Osteoblast (primary cell): ENCODE measurements at regions not wholly inside any gene's neighbourhood (a gene's known extent, or its start where the extent isn't known, plus 50 kb on each side); places are given as distances from the start of the nearest gene placed in this dataset.

Experiments used
- DNase-seq: peaks from one replicate; pipeline ENCODE4 v3.0.0; 2011; ENCODE audit warnings: low spot score, mixed read lengths; ENCODE audit not compliant: insufficient read length; ENCODE audit errors: missing footprints
- H2AFZ ChIP-seq: 2 replicates; pipeline ENCODE4 v1.6.0; 2011; ENCODE audit warnings: mild to moderate bottlenecking, low read length
- H3K27ac ChIP-seq: 2 replicates; pipeline ENCODE4 v1.5.1; 2011; ENCODE audit warnings: mild to moderate bottlenecking, low read depth, low read length, moderate library complexity
- H3K27me3 ChIP-seq: 2 replicates; pipeline ENCODE4 v1.6.0; 2012; ENCODE audit warnings: mild to moderate bottlenecking, control low read depth, inconsistent platforms, low read length, moderate library complexity; ENCODE audit not compliant: insufficient read depth
- H3K36me3 ChIP-seq: 2 replicates; pipeline ENCODE4 v1.5.1; 2011; ENCODE audit warnings: mild to moderate bottlenecking, low read length, control low read depth, moderate library complexity; ENCODE audit not compliant: insufficient read depth
- H3K4me1 ChIP-seq: 2 replicates; pipeline ENCODE4 v1.5.1; 2011; ENCODE audit warnings: mild to moderate bottlenecking, low read length, control low read depth, moderate library complexity; ENCODE audit not compliant: insufficient read depth
- H3K4me2 ChIP-seq: 2 replicates; pipeline ENCODE4 v1.6.0; 2011; ENCODE audit warnings: mild to moderate bottlenecking, low read length; ENCODE audit not compliant: insufficient read depth
- H3K4me3 ChIP-seq: fragments of 200-600 bp; sonication (generic); 3 replicates; pipeline ENCODE4 v1.5.1; 2012; ENCODE audit warnings: mild to moderate bottlenecking, low read length, inconsistent platforms; ENCODE audit not compliant: insufficient read depth
- H3K79me2 ChIP-seq: 2 replicates; pipeline ENCODE4 v1.6.0; 2012; ENCODE audit warnings: mild to moderate bottlenecking, low read length, control low read depth, inconsistent platforms; ENCODE audit not compliant: insufficient read depth
- H3K9me3 ChIP-seq: 2 replicates; pipeline ENCODE4 v1.5.1; 2011; ENCODE audit warnings: low read depth, low read length, control low read depth
- H4K20me1 ChIP-seq: 2 replicates; pipeline ENCODE4 v1.6.0; 2012; ENCODE audit warnings: mild to moderate bottlenecking, low read length, control low read depth; ENCODE audit not compliant: insufficient read depth
- TF ChIP-seq, protein P1 (sequence below): IDR thresholded peaks from 2 replicates; pipeline ENCODE4 v1.5.1; 2011; ENCODE audit warnings: mild to moderate bottlenecking, low read depth, low read length, moderate library complexity; ENCODE audit errors: extremely low read depth

DNA sequence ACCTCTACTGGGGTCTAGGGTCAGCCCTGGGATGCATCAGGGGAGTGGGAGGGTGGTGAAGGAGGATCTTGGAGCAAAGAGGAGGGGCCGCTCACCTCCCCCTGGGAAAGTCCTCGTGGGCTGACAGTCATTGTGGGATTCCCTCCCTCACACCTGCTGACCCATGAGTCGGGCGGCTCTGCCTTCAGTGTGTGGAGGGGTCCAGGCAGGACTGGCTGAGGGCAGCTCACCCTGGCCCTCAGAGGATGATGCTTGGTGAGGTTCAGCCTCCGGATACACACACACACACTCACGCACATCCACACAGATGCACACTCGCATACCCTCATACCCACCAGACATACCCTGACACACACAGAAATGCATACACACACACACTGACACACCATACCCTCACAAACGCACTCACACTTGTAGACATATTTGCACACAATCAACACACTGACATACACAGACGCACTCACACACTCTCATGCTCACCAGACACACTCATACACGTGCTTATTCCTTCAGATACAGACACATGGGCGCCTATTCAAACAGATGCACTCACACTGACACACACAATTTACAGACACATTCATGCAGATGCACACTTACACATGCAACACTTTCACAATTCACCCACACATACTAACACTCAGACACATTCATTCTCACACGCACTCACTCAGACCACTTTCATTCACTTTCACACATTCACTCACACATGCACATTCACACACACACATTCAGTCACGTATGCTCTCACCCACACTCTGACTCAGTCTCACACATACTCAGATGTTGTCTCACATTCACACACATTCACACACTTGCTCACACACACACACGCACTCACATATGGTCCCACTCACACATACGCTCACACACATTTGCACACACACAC, 105.1 kb upstream of the RPL38 start:
- H3K4me1 ChIP-seq, result no peaks in the 10 kb centered on the region
- no peak for DNase-seq

DNA sequence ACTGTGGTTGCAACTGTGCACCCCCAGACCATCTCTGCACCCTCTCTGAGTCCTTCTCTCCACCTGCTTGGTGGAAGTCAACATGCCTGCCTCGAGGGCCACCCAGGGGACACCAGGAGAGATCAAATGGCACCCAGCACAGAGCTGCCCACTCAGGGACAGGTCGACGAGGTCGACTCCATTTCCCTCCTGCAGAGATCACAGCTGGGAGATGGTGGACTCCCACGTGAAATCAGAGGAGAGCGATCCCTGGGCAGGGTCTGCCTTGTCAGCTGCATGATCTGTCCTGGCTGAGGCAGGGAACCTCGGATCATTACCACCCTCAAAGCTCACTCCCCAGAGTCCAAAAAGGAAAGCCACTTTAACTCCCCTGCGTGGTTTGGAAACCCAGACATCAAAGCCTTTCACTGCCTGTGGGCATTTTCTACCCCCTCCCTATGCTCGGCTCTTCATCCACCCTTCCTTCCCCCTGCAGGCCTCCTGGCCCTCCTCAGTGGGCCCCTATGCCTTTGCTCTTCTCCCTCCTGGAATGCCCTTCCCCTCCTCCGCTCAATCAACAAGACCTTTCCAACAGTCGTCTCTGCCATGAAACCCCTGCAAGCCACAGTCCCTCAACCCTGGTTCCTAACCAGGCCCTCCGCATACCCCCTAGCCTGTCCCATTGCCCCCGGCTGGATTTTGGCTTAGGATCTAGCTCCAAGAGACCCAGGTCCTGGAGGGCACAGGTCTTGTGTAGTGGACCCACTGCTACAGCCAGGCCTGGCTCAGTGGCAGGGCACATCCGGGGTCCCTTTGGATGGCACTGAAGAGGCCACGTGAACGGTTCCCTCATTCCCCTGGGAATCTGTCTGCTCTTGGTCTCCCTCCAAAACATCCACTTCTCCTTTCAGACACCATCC, 103.8 kb upstream of the RPL38 start:
- no peaks in the 10 kb centered on the region for H3K9me3 ChIP-seq
- TF ChIP-seq, protein P1, sequence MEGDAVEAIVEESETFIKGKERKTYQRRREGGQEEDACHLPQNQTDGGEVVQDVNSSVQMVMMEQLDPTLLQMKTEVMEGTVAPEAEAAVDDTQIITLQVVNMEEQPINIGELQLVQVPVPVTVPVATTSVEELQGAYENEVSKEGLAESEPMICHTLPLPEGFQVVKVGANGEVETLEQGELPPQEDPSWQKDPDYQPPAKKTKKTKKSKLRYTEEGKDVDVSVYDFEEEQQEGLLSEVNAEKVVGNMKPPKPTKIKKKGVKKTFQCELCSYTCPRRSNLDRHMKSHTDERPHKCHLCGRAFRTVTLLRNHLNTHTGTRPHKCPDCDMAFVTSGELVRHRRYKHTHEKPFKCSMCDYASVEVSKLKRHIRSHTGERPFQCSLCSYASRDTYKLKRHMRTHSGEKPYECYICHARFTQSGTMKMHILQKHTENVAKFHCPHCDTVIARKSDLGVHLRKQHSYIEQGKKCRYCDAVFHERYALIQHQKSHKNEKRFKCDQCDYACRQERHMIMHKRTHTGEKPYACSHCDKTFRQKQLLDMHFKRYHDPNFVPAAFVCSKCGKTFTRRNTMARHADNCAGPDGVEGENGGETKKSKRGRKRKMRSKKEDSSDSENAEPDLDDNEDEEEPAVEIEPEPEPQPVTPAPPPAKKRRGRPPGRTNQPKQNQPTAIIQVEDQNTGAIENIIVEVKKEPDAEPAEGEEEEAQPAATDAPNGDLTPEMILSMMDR, result no peak
- no peaks in the 10 kb centered on the region for H3K79me2 ChIP-seq
- H3K4me3 ChIP-seq, result no peak overlapping the region
- no peak overlapping the region for H3K27ac ChIP-seq
- H2AFZ ChIP-seq, result no peak overlapping the region
- no peak overlapping the region for H3K4me2 ChIP-seq
- H3K27me3 ChIP-seq, result no peaks in the 10 kb centered on the region
- no peaks in the 10 kb centered on the region for H3K36me3 ChIP-seq
- no peaks in the 10 kb centered on the region for H3K4me1 ChIP-seq
- no peak for DNase-seq
- no peaks in the 10 kb centered on the region for H4K20me1 ChIP-seq

More for the DNA sequence above, 105.1 kb upstream of the RPL38 start:
- Histone ChIP-seq H2AFZ (no peak overlapping the region), H3K27me3 (no peaks in the 10 kb centered on the region), H4K20me1 (no peaks in the 10 kb centered on the region), H3K9me3 (no peaks in the 10 kb centered on the region), H3K36me3 (no peaks in the 10 kb centered on the region), H3K79me2 (no peaks in the 10 kb centered on the region), H3K27ac (no peak overlapping the region), H3K4me3 (no peak overlapping the region), H3K4me2 (no peak overlapping the region)
- TF ChIP-seq, protein P1, result no peak

DNA sequence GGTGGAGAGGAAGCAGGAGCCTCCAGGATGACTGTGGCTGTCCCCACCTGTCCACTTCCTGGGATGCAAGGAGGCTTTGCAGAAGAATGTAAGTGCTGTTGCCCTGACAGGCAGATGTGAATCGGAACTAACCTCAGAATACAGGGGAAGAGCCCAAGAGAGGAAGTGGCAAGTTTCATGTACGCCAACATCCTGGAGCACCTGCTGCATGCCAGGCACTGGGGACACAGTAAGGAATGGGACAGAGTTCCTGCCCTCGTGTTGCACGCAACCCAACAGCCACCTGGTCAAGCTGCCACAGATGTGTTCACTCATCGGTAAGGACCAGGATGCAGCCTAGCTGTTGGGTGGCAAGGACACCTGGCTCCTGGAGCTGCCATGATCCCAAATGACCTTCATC, 98.6 kb upstream of the RPL38 start:
- H4K20me1 ChIP-seq, result no peaks in the 10 kb centered on the region
- no peaks in the 10 kb centered on the region for H3K4me1 ChIP-seq
- H3K9me3 ChIP-seq, result no peaks in the 10 kb centered on the region
- H3K27me3 ChIP-seq, result no peaks in the 10 kb centered on the region
- no peaks in the 10 kb centered on the region for H3K79me2 ChIP-seq
- no peak overlapping the region for H2AFZ ChIP-seq
- H3K27ac ChIP-seq, result no peak overlapping the region
- no peak overlapping the region for H3K4me3 ChIP-seq
- TF ChIP-seq, protein P1, result no peak
- H3K4me2 ChIP-seq, result no peak overlapping the region
- H3K36me3 ChIP-seq, result no peaks in the 10 kb centered on the region
- no peak for DNase-seq

DNA sequence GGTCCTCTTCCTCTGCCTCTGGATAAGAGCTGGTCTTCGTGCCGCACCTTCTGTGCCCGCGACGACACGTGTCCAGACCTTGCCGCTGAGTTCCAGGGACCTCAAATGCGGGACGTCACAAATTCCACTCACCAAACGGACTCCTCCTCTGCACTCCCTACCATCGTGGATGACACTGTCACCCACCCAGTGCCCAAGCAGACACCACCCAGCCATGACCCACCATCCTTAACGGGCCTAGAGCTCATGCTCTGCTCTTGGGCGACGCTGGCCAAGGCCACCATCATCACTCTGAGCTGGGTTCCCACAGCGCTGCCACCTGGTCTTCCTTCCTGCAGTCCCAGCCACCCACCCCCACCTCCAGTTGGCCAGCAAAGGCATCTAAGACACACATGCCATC, 96.4 kb upstream of the RPL38 start:
- Histone ChIP-seq H3K9me3 (no peaks in the 10 kb centered on the region), H3K27ac (no peak overlapping the region), H3K4me3 (no peak overlapping the region), H3K36me3 (no peaks in the 10 kb centered on the region), H4K20me1 (no peaks in the 10 kb centered on the region), H2AFZ (no peak overlapping the region), H3K79me2 (no peaks in the 10 kb centered on the region), H3K27me3 (no peaks in the 10 kb centered on the region), H3K4me2 (no peak overlapping the region), H3K4me1 (no peaks in the 10 kb centered on the region)
- TF ChIP-seq, protein P1, result no peak
- no peak for DNase-seq
